HG02571 (cell line): ENCODE measurements at regions not wholly inside any gene's neighbourhood (a gene's known extent, or its start where the extent isn't known, plus 50 kb on each side); places are given as distances from the start of the nearest gene placed in this dataset.

Experiments used
- ATAC-seq: cut with Tn5 transposase; IDR thresholded peaks from one replicate; pipeline ENCODE4 v1.9.1; 2021; ENCODE audit warnings: mild to moderate bottlenecking, moderate library complexity; ENCODE audit not compliant: unreplicated experiment

DNA sequence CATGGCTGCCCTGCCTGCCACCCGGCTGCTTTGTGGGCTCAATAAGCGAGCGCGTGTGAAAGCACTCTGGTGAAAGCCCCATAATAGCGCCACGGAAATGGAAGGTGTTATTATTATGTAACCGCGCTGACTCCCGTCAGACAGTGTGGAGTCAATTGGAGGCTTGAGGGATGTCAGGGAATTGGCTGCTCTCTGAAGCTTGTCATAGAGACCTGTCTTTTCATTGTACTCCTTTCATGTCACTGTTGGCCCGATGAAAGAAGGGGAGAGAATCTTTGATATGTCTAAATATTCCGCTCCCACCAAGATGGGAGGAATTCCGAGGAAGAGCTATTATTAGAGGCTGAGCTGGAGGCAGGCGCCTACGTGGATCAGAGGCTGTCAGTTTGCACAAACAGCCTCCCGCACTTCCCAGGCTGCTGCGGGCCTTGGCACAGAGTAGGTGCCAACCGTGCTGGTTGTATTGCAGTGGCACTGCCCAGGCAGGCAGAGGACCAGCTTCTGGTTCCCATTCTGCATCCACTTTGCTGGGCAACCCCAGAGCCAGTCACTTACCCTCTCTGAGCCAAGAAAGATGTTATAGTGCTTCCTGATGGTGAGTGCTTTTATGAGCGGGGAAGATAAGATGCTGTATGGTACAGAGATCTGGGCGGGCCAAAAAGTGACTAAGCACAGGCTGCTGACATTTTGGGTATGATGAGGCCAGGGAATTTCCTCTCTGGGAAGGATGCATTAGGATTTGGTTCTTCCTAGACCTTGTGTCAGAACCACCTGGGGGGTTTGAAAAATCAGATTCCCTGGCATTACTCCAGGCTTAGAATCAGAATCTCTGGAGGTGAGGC, 151.4 kb downstream of the RPS24 start:
- no peak for ATAC-seq

DNA sequence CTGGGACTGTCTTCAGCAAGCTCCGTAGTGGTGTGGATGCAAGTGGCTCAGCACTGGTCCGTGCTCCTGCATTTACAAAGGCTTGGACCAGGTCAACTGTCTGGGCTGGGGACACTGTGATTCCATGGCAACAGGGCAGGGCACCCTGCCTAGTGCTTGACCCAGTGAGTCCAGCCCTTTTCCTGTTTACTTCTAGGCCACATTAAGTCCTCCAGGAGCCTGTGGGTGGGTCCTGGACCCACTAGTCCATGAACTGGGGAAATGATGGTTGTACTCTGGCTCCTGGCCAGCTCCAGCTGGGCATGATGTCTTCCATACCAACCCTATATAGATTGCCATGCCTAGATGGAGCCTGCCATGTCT, 152.0 kb downstream of the RPS24 start:
- no peak for ATAC-seq

DNA sequence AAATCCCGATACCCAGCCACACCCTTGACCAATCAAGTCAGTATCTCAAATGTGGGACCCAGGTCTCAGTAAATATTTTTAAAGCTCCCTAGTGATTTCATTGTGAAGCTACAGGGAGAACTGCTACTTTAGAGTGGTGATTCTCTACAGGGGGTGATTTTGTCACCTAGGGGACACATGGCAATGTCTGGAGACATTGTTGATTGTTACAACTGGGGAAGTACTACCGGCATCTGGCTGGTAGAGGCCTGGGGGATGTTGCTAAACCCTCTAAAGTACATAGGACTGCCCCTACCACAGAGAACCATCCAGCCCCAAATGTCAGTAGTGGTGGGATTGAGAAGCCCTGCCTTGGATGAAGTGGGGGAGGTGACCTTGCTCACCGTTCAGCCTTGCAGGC, 152.9 kb downstream of the RPS24 start:
- no peak for ATAC-seq

DNA sequence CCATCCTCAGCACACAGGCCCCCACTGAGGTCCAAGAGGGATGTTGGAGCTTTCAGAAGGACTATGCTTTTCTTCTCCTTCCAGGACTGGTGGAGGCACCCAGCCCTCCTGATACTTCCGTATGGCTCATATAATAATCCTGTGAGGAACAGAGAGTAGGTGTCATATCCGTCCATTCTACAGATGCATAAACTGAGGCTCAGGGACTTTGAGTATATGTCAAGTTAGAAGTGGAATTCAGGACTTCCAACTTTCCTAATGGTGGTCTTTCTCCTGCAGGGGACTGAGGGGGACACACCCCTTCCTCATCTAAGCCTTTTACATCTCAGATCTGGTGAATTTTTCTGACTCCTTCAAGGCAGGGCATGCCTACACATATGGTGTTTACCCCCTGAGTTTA, 153.7 kb downstream of the RPS24 start:
- ATAC-seq: no peak

DNA sequence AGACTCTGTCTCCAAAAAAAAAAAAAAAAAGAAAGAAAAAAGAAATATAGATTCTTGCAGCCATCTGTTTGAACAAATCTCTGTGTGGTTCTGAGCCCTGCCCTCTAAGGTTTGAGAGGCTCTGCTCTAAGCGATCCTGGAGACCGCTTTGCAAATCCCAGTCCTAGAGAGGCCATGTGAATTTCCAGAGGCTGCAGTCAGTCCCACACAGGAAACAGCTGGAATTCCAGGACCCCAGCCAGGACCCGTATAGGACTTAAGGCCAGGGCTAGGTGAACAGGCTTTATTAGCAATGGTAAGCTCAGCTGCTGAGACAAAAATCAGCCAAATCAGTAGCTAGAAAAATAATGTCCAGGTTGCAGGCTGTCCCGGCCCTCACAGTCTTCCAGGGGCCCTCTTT, 154.8 kb downstream of the RPS24 start:
- ATAC-seq: no peak

DNA sequence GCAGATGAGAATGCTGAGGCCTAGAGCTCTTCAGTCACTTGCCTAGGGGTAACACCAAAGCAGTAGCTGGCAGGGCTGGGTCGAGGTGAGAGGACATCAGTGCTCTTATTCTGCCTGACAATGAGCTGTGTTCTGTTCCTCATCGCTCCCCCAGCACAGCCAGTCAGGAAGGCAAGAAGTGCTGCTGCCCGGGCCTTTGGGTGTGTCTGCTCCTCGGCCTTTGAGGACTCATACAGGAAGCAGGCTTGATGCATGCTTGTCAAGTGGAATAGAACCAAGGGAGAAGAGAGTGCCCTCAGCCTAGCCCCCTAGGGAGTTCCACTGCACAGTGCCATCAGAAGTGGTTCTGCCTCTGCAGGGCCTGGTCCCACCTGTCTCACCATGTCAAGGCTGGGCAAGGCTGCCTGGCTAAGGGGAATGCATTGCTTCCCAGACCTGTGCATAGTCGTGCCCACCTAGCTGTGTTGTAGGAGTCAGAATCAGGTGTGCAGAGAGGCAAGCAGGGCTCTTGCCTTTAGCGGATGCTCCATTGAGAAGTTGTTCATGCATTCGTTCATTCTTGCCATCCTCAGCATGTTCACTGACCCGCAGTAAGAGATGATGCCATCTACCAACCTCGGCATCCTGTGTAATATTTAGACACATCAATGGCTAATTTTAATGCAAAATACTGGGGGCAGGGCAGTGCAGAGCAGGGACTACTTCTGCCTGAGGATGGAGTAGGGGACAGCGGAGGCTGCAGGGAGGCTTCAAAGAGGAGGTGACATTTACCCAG, 156.6 kb downstream of the RPS24 start:
- ATAC-seq: no peak

DNA sequence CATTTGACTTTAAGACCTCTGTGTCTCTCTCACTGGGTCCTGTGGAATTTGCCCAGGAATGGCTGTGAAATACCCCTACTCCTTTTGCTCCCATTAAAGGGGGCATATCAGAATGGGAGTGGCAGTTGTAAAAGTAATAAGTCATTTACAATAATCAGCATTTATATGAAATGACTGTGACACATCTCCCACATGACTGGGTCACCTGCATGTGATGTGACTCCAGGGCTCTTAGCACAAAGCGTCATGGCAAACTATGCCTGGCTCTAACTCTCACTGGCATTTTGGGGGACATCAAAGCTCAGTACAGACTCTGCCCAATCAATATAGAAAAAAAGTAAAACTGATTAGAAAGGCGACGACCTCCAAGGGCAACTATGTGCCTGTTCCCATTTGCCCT, 157.6 kb downstream of the RPS24 start:
- no peak for ATAC-seq

DNA sequence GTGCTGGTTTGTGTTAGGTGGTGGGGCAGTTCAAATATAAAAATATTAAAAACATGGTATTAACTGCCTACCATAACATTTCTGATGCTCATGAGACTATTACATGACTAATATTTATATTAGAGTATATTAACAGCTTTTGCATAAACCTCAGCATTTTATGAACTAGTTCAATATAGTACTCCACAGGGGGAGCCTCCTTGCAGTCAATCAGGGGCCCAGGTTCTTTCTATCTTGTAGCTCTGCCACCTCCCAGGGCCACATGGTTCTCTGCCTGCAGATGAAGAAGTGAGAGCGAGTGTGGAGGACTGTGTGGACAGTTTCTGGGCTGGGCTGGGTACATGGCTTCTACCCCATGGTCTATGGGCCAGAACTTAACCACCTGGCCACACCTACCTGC, 159.5 kb downstream of the RPS24 start:
- no peak for ATAC-seq

DNA sequence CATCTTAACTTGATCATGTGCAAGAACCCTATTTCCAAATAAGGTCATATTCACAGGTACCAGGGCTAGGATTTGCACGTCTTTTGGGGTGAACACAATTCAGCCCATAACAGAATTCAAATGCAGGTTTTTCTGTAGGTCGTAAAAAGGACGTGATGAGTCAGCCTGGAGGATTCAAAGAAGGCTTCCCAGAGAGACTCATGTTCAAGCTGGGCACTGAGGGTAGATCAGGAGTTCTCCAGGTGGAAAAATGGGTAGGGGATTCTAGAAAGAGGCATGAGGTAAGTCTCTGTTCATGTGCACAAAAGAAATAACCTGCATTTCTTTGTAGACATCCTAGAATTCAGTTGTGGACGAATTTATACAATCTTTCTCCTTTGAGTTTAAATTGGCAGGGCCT, 160.4 kb downstream of the RPS24 start:
- no peak for ATAC-seq

DNA sequence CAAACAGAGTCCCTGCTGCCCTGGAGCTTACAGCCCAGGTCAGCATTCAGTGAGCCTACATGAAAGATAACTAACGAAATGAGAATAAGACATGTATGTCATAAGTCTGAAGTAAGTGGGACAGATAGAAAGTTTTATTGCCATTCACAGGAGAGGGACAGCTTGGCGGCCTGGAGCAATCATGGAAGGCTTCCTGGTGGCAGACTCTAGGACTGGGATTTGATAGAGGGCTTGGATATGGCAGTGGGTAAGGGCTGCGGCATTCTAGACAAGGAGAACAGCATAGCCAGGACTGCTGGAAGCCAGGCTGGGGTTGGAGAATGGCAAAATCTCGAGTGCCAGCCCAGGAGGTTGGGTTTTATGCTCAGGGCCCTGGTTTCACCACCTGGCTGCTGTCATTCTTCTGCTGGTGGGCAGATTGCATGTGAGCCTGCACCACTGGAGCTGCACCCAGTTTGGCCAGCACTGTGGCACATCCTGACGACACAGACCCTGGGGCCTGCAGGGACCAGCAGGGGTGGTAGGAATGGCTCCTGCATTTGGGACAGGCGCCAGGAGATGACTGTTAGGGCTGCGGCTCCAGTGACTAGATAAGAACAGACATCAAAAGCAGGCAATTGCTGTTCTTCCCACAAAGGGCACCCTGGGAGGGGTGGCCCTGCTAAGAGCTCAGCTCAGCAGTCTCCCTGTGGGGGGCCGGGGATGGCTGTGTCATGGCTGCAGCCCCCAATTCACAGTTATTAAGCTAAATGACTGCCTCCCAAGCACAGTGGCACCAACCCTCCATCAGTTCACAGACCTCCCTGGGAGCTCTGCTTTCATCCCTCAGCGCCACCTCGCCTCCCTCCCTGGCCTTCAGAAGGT, 161.1 kb downstream of the RPS24 start:
- no peak for ATAC-seq

DNA sequence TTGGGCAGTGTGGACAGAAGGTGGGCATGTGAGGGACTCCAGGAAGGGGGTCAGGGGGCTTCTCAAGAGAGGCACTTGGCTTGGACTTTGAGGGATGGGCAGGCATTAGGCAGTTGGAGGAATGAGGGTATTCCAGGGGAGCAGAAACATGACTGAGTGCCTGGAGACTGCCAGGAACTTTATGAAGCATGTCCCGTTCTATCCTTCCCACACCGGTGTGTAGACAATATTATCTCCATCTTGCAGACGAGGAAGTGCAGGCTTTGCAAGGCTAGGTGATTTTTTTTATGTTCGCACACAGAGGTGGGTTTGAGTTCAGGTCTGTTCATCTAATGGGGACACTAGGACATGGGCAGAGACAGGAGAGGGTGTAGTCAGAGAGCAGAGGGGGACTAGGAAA, 162.7 kb downstream of the RPS24 start:
- ATAC-seq: no peak

DNA sequence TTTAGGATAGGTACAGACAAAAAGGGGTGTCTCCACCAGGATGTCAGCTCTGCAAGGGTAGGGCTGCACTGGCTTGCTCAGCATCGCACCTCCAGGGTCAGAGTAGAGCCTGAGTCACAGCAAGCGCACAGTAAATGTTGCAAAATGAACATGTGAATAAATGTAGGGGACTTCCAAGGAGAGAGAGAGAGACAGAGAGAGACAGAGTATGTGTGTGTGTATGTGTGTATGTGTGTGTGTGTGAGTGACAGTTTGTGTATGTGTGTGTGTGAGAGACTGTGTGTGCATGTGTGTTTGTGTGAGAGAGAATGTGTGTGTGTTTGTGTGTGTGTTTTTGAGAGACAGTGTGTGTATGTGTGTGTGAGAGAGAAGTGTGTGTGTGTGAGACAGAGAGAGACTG, 163.3 kb downstream of the RPS24 start:
- ATAC-seq: no peak

DNA sequence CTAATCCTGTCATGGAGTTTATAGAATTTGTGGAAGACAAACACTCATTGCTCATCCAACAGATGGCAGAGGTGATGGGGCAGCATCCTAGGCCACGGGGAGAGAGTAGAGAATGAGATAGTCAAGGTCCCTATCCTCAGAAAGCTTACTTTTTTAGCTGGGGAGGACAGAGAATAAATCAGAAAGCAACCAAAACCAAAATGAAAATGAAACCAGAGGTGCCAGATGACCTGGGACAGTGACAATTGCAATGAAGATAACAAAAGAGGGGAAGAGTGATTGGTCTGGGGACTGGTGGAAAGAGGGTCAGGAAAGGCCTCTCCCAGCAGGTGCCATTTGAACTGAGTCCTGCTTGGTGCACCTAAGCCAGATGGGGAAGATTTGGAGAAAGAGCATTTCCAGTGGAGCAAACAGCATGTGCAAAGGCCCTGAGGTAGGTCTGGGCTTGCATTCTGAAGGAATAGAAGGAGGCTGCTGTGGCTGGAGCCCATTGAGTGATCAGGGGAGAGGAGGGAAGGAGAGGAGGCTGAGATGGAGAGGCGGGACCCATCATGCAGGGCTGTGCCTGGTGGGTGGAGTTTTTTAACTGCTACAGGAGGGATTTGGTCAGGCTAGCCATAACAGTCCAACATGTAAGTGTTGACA, 164.1 kb downstream of the RPS24 start:
- no peak for ATAC-seq

DNA sequence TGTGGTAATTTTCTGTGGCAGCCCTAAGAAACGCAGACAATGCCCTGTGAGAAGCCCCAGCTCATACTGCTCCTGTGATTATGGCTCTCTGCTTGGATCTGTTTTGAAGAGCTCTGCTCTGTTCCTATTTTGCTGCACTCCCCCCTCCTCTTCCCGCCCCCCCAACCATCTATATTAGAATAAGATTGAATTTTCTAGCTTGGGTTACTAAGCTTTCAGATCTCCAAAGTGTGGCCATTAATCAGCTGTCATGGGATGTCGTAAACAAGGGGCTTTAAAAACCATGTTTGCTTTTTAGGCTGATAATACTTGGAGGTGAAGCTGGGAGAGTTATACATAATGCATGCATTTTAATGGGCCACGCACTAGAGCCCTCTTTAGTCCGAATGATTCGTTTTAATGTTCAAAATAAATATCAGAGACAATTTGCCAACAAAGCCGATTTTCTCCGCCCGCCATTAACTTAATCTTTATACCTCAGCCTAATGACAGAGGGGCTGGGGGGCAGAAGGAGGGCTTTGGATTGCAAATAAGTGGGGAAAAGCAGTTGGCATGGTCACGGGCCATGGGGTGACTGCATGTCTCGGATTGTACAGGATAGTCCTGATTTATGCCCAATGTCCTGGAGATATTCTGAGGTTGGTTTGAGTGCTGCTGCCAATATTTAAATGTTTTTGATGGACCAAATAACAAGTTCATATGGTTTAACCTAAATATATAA, 165.5 kb downstream of the RPS24 start:
- ATAC-seq: no peak

DNA sequence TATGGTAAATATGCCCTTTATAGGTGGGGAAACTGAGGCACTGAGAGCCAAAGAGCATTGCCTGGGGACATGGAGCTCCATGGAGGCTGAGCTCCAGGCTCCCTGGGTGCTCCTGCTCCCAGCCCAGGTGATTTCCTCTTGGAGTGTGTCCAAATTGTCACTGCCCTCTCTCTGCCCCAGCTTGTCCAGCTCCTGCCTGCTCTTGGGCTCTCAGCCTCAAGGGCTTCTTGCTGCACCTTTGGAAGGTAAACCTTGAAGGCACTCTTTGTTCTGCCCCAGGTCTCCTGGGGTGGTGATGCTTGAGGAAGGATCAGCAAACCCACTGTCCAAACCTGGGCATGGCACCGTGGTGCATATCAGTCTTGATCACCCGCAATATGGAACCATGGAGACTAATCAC, 166.1 kb downstream of the RPS24 start:
- no peak for ATAC-seq

DNA sequence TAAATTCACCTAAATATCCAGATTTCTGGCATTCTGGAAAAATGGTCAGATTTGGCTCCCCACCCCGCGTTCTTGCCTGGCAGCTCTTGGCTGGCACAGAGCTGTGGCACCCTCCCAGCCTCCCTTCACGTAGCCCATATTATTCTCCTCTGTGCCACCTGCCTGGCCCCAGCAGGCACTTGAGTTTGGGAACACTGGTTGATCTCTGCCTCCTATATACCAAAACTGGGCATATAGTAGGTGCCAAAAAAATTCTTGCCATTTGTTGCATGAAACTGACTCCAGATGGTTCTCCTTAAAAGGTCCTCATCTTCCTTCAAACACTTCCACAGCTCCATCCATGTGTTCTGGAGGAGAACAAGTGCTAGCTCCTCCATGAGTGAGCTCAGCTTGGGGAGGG, 167.0 kb downstream of the RPS24 start:
- no peak for ATAC-seq

DNA sequence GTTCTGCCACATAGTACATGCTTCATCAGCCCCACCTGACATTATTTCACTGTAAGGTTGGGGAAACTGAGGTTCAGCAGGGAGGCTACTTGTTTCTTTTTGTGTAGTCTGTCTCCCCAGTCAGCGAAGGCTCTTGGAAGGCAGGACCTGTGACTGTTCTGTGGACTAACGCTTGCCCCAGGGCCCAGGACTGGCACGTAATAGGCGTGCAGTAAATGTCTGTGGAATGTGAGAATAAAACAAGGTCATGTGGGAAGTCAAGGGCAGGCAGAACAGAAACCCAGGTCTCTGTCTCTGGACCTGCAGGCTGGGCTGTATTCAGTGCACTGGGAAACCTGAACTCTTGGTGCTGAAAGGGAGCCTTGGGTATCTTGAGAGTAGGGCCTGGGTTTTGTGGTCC, 168.7 kb downstream of the RPS24 start:
- ATAC-seq: no peak

DNA sequence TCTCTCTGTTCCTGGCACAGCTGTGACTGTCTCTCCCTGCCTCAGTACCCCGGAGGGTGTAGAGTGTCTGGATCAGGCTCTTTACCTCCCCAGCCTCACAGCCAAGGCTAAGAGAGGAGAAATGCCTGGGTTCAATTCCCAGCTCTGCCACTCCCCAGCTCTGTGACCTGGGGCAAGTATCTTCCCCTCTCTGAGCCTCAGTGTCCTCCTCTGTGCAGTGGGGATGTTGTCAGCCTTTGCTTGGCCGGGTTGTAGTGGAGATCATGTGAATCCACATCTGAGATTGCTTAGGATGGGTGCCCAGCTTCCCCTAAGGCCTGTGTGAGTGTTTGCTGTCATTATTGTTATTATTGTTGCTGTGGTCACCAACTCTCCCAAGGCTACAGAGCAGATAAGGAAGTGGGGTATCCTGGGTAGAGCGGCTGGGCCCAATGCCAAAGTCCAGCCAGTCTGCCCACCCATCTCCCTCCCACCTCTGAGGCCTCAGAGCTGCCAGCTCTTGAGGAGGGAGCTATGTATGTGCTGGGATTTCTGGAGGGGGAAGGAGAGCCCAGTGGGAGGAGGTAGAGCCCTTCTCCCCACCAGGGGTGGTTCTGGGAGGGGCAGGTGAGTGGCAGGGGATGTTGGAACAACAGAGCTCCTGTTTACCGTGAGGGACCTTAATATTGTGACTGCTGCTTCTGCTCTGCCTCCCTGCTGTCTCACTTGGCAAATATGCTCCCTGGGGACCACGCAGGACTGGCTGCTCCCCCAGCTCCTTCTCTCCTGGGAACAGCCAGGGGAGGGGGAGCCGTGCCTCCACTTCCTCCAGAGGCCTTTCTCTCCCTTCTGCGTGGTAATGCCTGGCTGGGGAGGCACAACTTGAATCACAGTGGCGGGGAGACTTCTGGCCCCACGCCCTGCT, 170.5 kb downstream of the RPS24 start:
- no peak for ATAC-seq

DNA sequence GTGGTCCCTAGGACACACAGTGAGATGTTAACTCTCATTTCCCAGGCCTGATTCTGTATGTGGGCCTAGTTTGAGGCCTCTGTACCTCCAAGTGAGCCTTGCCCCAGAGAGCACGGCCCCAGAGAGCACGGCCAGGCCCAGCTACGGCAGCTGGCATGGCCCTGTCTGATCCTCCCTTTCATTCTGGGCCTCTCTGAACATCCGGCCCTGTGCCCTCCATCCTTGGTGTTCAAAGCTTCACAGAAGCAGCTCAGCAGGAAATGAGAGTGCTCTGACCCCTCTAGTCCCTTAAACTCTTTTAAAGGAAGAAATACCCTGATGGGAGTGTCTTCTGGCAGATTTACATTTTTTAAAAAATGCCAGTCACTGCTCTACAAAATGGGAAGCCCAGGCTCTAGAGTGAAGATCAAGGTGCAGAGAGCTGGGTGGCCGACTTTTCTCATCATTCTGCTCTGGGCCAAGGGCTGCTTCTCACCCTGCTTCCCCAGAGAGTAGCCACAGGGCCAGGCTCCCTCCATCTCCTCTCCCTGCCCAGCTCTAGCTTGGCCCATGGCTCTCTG, 171.9 kb downstream of the RPS24 start:
- no peak for ATAC-seq
